PC-3 (cell line): ENCODE measurements at regions not wholly inside any gene's neighbourhood (a gene's known extent, or its start where the extent isn't known, plus 50 kb on each side); places are given as distances from the start of the nearest gene placed in this dataset.

Experiments
- ATAC-seq: fragments of 200-7000 bp; cut with Tn5 transposase; 2 replicates; pipeline ENCODE4 v1.9.1; 2020; ENCODE audit warnings: mild to moderate bottlenecking, moderate library complexity
- BruUV-seq: library from RNA; stranded (reverse); fragments of 400-500 nt; replicated peaks from 2 replicates; lab custom pipeline; 2021; lab: Mats Ljungman, UMichigan
- CTCF ChIA-PET: fragments of 300-600 bp; sonication (Branson Sonifier 250); formaldehyde crosslinking; loops from one replicate; lab custom pipeline; 2022; ENCODE audit warnings: antibody characterized with exemption; lab: Charles Lee
- POLR2A ChIA-PET: fragments of 300-600 bp; sonication (Branson Sonifier 250); formaldehyde crosslinking; loops from one replicate; lab custom pipeline; 2022; ENCODE audit warnings: antibody characterized with exemption; ENCODE audit not compliant: unreplicated experiment; lab: Charles Lee
- DNase-seq: peaks from one replicate; pipeline ENCODE4 v3.0.0-alpha.2; 2015
- H2AFZ ChIP-seq: fragments of 300-600 bp; sonication (generic); 2 replicates; pipeline ENCODE4 v1.6.0; 2016; ENCODE audit warnings: antibody characterized with exemption, low read length
- H3F3A ChIP-seq: fragments of 300-600 bp; sonication (generic); one replicate; pipeline ENCODE4 v1.6.0; 2017; ENCODE audit warnings: antibody characterized with exemption, low read length, control low read depth, mild to moderate bottlenecking; ENCODE audit not compliant: unreplicated experiment
- H3K27ac ChIP-seq: fragments of 300-600 bp; sonication (generic); 2 replicates; pipeline ENCODE4 v1.5.1; 2016; ENCODE audit warnings: mild to moderate bottlenecking, low read length
- H3K27me3 ChIP-seq: fragments of 300-600 bp; sonication (generic); 2 replicates; pipeline ENCODE4 v1.6.1; 2016; ENCODE audit warnings: low read length, mixed read lengths
- H3K36me3 ChIP-seq: fragments of 300-600 bp; sonication (generic); 2 replicates; pipeline ENCODE4 v1.6.1; 2016; ENCODE audit warnings: low read depth, mixed run types, low read length, mixed read lengths
- H3K4me1 ChIP-seq: fragments of 300-600 bp; sonication (generic); 2 replicates; pipeline ENCODE4 v1.5.1; 2016; ENCODE audit warnings: low read length; ENCODE audit not compliant: insufficient read depth
- H3K4me2 ChIP-seq: fragments of 300-600 bp; sonication (generic); 2 replicates; pipeline ENCODE4 v1.6.0; 2016; ENCODE audit warnings: low read length
- H3K4me3 ChIP-seq: fragments of 300-600 bp; sonication (generic); 2 replicates; pipeline ENCODE4 v1.5.1; 2016; ENCODE audit warnings: mild to moderate bottlenecking, low read length, mixed read lengths
- H3K79me2 ChIP-seq: fragments of 300-600 bp; sonication (generic); 2 replicates; pipeline ENCODE4 v1.6.1; 2017; ENCODE audit warnings: low read length, mixed read lengths
- H3K9ac ChIP-seq: fragments of 300-600 bp; sonication (generic); 2 replicates; pipeline ENCODE4 v1.6.0; 2016; ENCODE audit warnings: mild to moderate bottlenecking, low read length
- H3K9me2 ChIP-seq: fragments of 300-600 bp; sonication (generic); replicated peaks from 2 replicates; pipeline ENCODE4 v1.6.1; 2016; ENCODE audit warnings: mixed run types, low read length, mixed read lengths
- H3K9me3 ChIP-seq: fragments of 300-600 bp; sonication (generic); 2 replicates; pipeline ENCODE4 v1.6.1; 2016; ENCODE audit warnings: low read length, mixed read lengths
- H4K20me1 ChIP-seq: fragments of 300-600 bp; sonication (generic); 2 replicates; pipeline ENCODE4 v1.6.1; 2016; ENCODE audit warnings: low read length, mixed read lengths
- CTCF ChIP-seq: fragments of 300-600 bp; sonication (generic); conservative IDR thresholded peaks from 2 replicates; pipeline ENCODE4 v1.5.1; 2017; ENCODE audit warnings: antibody characterized with exemption, low read depth, mild to moderate bottlenecking, low read length
- EZH2 ChIP-seq: fragments of 300-600 bp; sonication (generic); IDR thresholded peaks from one replicate; pipeline ENCODE4 v1.6.1; 2017; ENCODE audit warnings: antibody characterized with exemption, mild to moderate bottlenecking, low read length; ENCODE audit not compliant: unreplicated experiment
- EZH2phosphoT487 ChIP-seq: fragments of 300-600 bp; sonication (generic); IDR thresholded peaks from 2 replicates; pipeline ENCODE4 v1.6.1; 2018; ENCODE audit warnings: mild to moderate bottlenecking, antibody characterized with exemption, low read length, borderline replicate concordance
- intact Hi-C: fragments of 100-400 bp; cut with micrococcal nuclease; formaldehyde crosslinking; loops from 2 replicates; pipeline ENCODE4 v1.9.0; 2023

GRCh38 chr2:107187870-107188269, 301.9 kb upstream of the ST6GAL2 start:
- no peaks in the 10 kb centered on the region for H3K9me2 ChIP-seq
- ATAC-seq (no peak), DNase-seq (no peak)
- TF ChIP-seq EZH2phosphoT487 = no peak
- no peak for TF ChIP-seq EZH2
- no peak for TF ChIP-seq CTCF
- H3K27ac ChIP-seq = no peak overlapping the region
- ChIA-PET CTCF (no interaction called here), POLR2A (no interaction called here)
- H3K9me3 ChIP-seq = no peaks in the 10 kb centered on the region
- H3K4me2 ChIP-seq = no peak overlapping the region
- no peaks in the 10 kb centered on the region for H3K4me1 ChIP-seq
- peaks cover 66% of the 10 kb centered on the region for H3K27me3 ChIP-seq
- intact Hi-C loops = no loop called here
- no TSS peak for BruUV-seq
- no peaks in the 10 kb centered on the region for H4K20me1 ChIP-seq
- no peak overlapping the region for H3K4me3 ChIP-seq
- H3K36me3 ChIP-seq = no peaks in the 10 kb centered on the region
- H3F3A ChIP-seq = no peaks in the 10 kb centered on the region
- no peak overlapping the region for H2AFZ ChIP-seq
- no peak overlapping the region for H3K9ac ChIP-seq
- no peaks in the 10 kb centered on the region for H3K79me2 ChIP-seq

- CTCF ChIA-PET = no interaction called here
- H3K4me3 ChIP-seq = no peak overlapping the region
Measured at GRCh38 chr2:107195631-107196030, 309.7 kb upstream of the ST6GAL2 start.

More at GRCh38 chr2:107195631-107196030, 309.7 kb upstream of the ST6GAL2 start:
- no peak for DNase-seq
- TF ChIP-seq EZH2phosphoT487 (no peak), CTCF (no peak), EZH2 (no peak)
- H3F3A ChIP-seq = no peaks in the 10 kb centered on the region
- intact Hi-C loops = no loop called here
- H2AFZ ChIP-seq = no peak overlapping the region
- BruUV-seq = no TSS peak
- ATAC-seq = no peak
- H3K9me3 ChIP-seq = no peaks in the 10 kb centered on the region
- no peaks in the 10 kb centered on the region for H3K4me1 ChIP-seq
- no peaks in the 10 kb centered on the region for H3K36me3 ChIP-seq
- H3K79me2 ChIP-seq = no peaks in the 10 kb centered on the region
- H3K9ac ChIP-seq = no peak overlapping the region
- H3K9me2 ChIP-seq = no peaks in the 10 kb centered on the region
- peaks cover 80% of the 10 kb centered on the region for H3K27me3 ChIP-seq
- no peak overlapping the region for H3K27ac ChIP-seq
- POLR2A ChIA-PET = no interaction called here
- no peaks in the 10 kb centered on the region for H4K20me1 ChIP-seq
- H3K4me2 ChIP-seq = no peak overlapping the region
